IMR-90 (cell line): ENCODE measurements at regions not wholly inside any gene's neighbourhood (a gene's known extent, or its start where the extent isn't known, plus 50 kb on each side); places are given as distances from the start of the nearest gene placed in this dataset.

Source experiments
- ATAC-seq: fragments of 200-7000 bp; cut with Tn5 transposase; 2 replicates; pipeline ENCODE4 v1.9.1; 2020; ENCODE audit warnings: low read depth, mild to moderate bottlenecking, moderate library complexity
- BruUV-seq: library from RNA; stranded (reverse); fragments of 400-500 nt; replicated peaks from 2 replicates; lab custom pipeline; 2021; lab: Mats Ljungman, UMichigan
- CTCF ChIA-PET: fragments of 300-600 bp; formaldehyde crosslinking; extraction: SDS; loops from one replicate; lab custom pipeline; 2021; ENCODE audit warnings: antibody characterized with exemption; lab: Yijun Ruan, JAX
- POLR2A ChIA-PET: fragments of 300-600 bp; sonication (Branson Sonifier 250); formaldehyde crosslinking; loops from one replicate; lab custom pipeline; 2022; ENCODE audit warnings: antibody characterized with exemption; ENCODE audit not compliant: unreplicated experiment; lab: Charles Lee
- DNase-seq: peaks from one replicate; pipeline ENCODE4 v3.0.0; 2013
- H2AFZ ChIP-seq: replicated peaks from 2 replicates; pipeline ENCODE3; 2013; ENCODE audit warnings: low read length, mild to moderate bottlenecking; ENCODE audit not compliant: poor library complexity
- H2AK5ac ChIP-seq: 2 replicates; pipeline ENCODE4 v1.6.1; 2013; ENCODE audit warnings: low read depth, low read length, inconsistent platforms
- H2AK9ac ChIP-seq: replicated peaks from 2 replicates; pipeline ENCODE3; 2013; ENCODE audit warnings: mild to moderate bottlenecking, low read depth, low read length, moderate library complexity; ENCODE audit not compliant: poor library complexity
- H2BK120ac ChIP-seq: 2 replicates; pipeline ENCODE4 v1.6.1; 2013; ENCODE audit warnings: low read depth, low read length, inconsistent platforms
- H2BK15ac ChIP-seq: 3 replicates; pipeline ENCODE4 v1.6.1; 2013; ENCODE audit warnings: low read depth, low read length, inconsistent platforms
- H2BK20ac ChIP-seq: 2 replicates; pipeline ENCODE4 v1.6.1; 2013; ENCODE audit warnings: low read depth, mild to moderate bottlenecking, inconsistent platforms, low read length, moderate library complexity
- H2BK5ac ChIP-seq: 2 replicates; pipeline ENCODE4 v1.6.1; 2013; ENCODE audit warnings: mild to moderate bottlenecking, low read depth, low read length, inconsistent platforms; ENCODE audit not compliant: poor library complexity, severe bottlenecking
- H3K14ac ChIP-seq: replicated peaks from 2 replicates; pipeline ENCODE4 v1.6.1; 2013; ENCODE audit warnings: low read depth, low read length, inconsistent platforms
- H3K18ac ChIP-seq: 2 replicates; pipeline ENCODE4 v1.6.1; 2013; ENCODE audit warnings: low read depth, low read length, control low read depth
- H3K23ac ChIP-seq: 2 replicates; pipeline ENCODE4 v1.6.1; 2013; ENCODE audit warnings: low read depth, low read length, inconsistent platforms
- H3K27ac ChIP-seq: 2 replicates; pipeline ENCODE4 v1.5.1; 2013; ENCODE audit warnings: mild to moderate bottlenecking, control low read depth, low read length; ENCODE audit not compliant: insufficient read depth
- H3K27me3 ChIP-seq: 2 replicates; pipeline ENCODE4 v1.6.1; 2013; ENCODE audit warnings: low read length; ENCODE audit not compliant: control insufficient read depth, insufficient read depth
- H3K36me3 ChIP-seq: 2 replicates; pipeline ENCODE4 v1.6.1; 2013; ENCODE audit warnings: low read length, mixed read lengths; ENCODE audit not compliant: control insufficient read depth, insufficient read depth
- H3K4ac ChIP-seq: 2 replicates; pipeline ENCODE4 v1.6.1; 2013; ENCODE audit warnings: low read depth, low read length, inconsistent platforms
- H3K4me1 ChIP-seq: 2 replicates; pipeline ENCODE4 v1.6.1; 2013; ENCODE audit warnings: low read length, mixed read lengths; ENCODE audit not compliant: control insufficient read depth, insufficient read depth
- H3K4me2 ChIP-seq: 2 replicates; pipeline ENCODE4 v1.6.1; 2013; ENCODE audit warnings: low read depth, mild to moderate bottlenecking, control low read depth, low read length, moderate library complexity
- H3K4me3 ChIP-seq: 2 replicates; pipeline ENCODE4 v1.5.1; 2013; ENCODE audit warnings: low read depth, mild to moderate bottlenecking, control low read depth, low read length, moderate library complexity; ENCODE audit not compliant: insufficient read depth
- H3K56ac ChIP-seq: 2 replicates; pipeline ENCODE4 v1.6.1; 2013; ENCODE audit warnings: low read length, inconsistent platforms; ENCODE audit not compliant: insufficient read depth; ENCODE audit errors: extremely low read depth
- H3K79me1 ChIP-seq, 2 experiments: 2 replicates each; pipeline ENCODE4 v1.6.1; 2013; ENCODE audit warnings: low read length in 2 of 2, inconsistent platforms in 1 of 2, low read depth in 1 of 2
- H3K9ac ChIP-seq: 2 replicates; pipeline ENCODE4 v1.6.1; 2013; ENCODE audit warnings: low read depth, low read length, control low read depth
- H3K9me1 ChIP-seq: 2 replicates; pipeline ENCODE4 v1.6.1; 2013; ENCODE audit warnings: low read length, inconsistent platforms; ENCODE audit not compliant: insufficient read depth
- H3K9me3 ChIP-seq: 2 replicates; pipeline ENCODE4 v1.6.1; 2013; ENCODE audit warnings: low read length; ENCODE audit not compliant: control insufficient read depth, insufficient read depth
- H4K20me1 ChIP-seq: 2 replicates; pipeline ENCODE4 v1.6.1; 2013; ENCODE audit warnings: low read length, inconsistent platforms; ENCODE audit not compliant: insufficient read depth
- H4K5ac ChIP-seq: 2 replicates; pipeline ENCODE4 v1.6.1; 2013; ENCODE audit warnings: mild to moderate bottlenecking, low read depth, low read length, control low read depth
- H4K8ac ChIP-seq, 2 experiments: 2 replicates each; pipeline ENCODE4 v1.6.1; 2013; ENCODE audit warnings: low read depth in 2 of 2, low read length in 2 of 2, control low read depth in 1 of 2, inconsistent platforms in 1 of 2
- H4K91ac ChIP-seq: 2 replicates; pipeline ENCODE4 v1.6.1; 2013; ENCODE audit warnings: low read depth, low read length, inconsistent platforms; ENCODE audit not compliant: insufficient read depth
- CEBPB ChIP-seq: IDR thresholded peaks from 2 replicates; pipeline ENCODE4 v1.6.1; 2012; ENCODE audit warnings: low read depth, low read length, improper control_type of control experiment
- MXI1 ChIP-seq: IDR thresholded peaks from 2 replicates; pipeline ENCODE4 v1.6.1; 2012; ENCODE audit warnings: low read depth, mild to moderate bottlenecking, low read length, moderate library complexity, borderline replicate concordance
- RAD21 ChIP-seq: IDR thresholded peaks from 2 replicates; pipeline ENCODE4 v1.6.1; 2012; ENCODE audit warnings: low read length, improper control_type of control experiment
- WGBS, 2 experiments: methylation state at CpG; one replicate each; pipeline versions ENCODE4 v1.1.5 to v1.1.7; 2013; ENCODE audit warnings: missing lambda C conversion rate in 2 of 2; ENCODE audit not compliant: insufficient read length in 1 of 2; ENCODE audit errors: extremely low coverage in 2 of 2; 5-methylcytosine and 5-hydroxymethylcytosine counted together
- dilution Hi-C: fragments of 300-500 bp; cut with HindIII; formaldehyde crosslinking; loops from one replicate; pipeline ENCODE4 v1.14.3; 2018; ENCODE audit warnings: low sequenced_read_pairs; ENCODE audit not compliant: unreplicated experiment
- in situ Hi-C: fragments of 300-500 bp; cut with MboI; formaldehyde crosslinking; loops from 3 replicates; pipeline ENCODE4 v1.14.3; 2019; ENCODE audit warnings: low sequenced_read_pairs, inconsistent platforms, mixed read lengths
- intact Hi-C: fragments of 100-400 bp; cut with micrococcal nuclease; formaldehyde crosslinking; loops from 2 replicates; pipeline ENCODE4 v1.10.0; 2022

GRCh38 chr2:149737896-149738295, 150.3 kb upstream of the MMADHC start:
- Histone ChIP-seq H3K27ac (no peak overlapping the region), H3K9ac (no peak overlapping the region), H2BK120ac (peak overlapping the region; percentile 30; the same call in 1 of the 2 replicates), H4K91ac (no peak overlapping the region), H3K4me3 (no peak overlapping the region), H3K23ac (no peak overlapping the region), H4K5ac (no peak overlapping the region), H2AK9ac (no peak overlapping the region), H4K20me1 (no peaks in the 10 kb centered on the region), H3K9me3 (0 out of 2 replicates have a peak, but pooled peaks cover 2% of the 10 kb centered on the region), H3K56ac (no peak overlapping the region), H3K9me1 (peaks cover 4% of the 10 kb centered on the region; the same call in 1 of the 2 replicates), H3K27me3 (no peaks in the 10 kb centered on the region), H2BK15ac (peak overlapping the region; percentile 49; the same call in 1 of the 3 replicates), H3K14ac (no peak overlapping the region), H3K4ac (no peak overlapping the region; the same call in 1 of the 2 replicates), H3K4me2 (no peak overlapping the region), H3K79me1 (peaks cover 0 to 4% of the 10 kb centered on the region in 2 experiments; a peak in 1 of 4 replicates), H2BK5ac (peak overlapping the region; percentile 9), H3K4me1 (peaks cover 24% of the 10 kb centered on the region), H4K8ac (no peak overlapping the region), H3K18ac (peak overlapping the region; percentile 61; the same call in 1 of the 2 replicates), H3K36me3 (no peaks in the 10 kb centered on the region), H2AFZ (no peak overlapping the region), H2AK5ac (no peak overlapping the region), H2BK20ac (no peak overlapping the region; the same call in none of the 2 replicates)
- no CpG with 5 or more reads among the region's 2 CpGs for WGBS, 2 experiments
- CTCF ChIA-PET, result no interaction called here
- POLR2A ChIA-PET, result no interaction called here
- in situ Hi-C loops (loop anchor here (25.0 kb wide), 1 partner anchor 724 kb away; no protein-coding TSS in a partner anchor), dilution Hi-C loops (no loop called here), intact Hi-C loops (no loop called here)
- no peak for DNase-seq
- no TSS peak for BruUV-seq
- ATAC-seq, result no peak
- TF ChIP-seq MXI1, result no peak
- TF ChIP-seq RAD21, result no peak
- peak; percentile 56 for TF ChIP-seq CEBPB
